GM12801 (cell line): ENCODE measurements at regions not wholly inside any gene's neighbourhood (a gene's known extent, or its start where the extent isn't known, plus 50 kb on each side); places are given as distances from the start of the nearest gene placed in this dataset.

Experiments
- TF ChIP-seq, protein P1 (sequence below): IDR thresholded peaks from one replicate; pipeline ENCODE4 v1.5.1; 2011; ENCODE audit warnings: control low read depth; ENCODE audit not compliant: insufficient read length; ENCODE audit errors: extremely low read depth

DNA sequence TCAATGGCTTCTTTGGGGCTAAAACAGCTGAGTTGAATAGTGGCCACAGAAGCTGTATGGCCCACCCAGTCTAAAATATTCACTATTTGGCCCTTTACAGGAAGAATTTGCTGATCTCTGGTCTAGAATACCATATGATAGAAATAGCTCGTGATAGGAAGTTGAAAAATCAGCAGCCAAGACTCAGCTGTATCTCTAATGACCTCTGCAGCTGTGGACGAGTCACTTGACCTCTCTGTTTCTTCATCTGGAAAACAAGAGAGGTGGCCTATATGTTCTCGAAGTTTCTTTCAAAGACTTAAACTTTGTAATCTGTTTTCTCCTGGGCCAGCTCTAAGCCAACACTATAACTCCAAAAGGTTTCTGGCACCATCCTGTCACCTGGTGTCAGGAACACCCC lies 129.2 kb downstream of the ZBTB18 start:
- TF ChIP-seq, protein P1, sequence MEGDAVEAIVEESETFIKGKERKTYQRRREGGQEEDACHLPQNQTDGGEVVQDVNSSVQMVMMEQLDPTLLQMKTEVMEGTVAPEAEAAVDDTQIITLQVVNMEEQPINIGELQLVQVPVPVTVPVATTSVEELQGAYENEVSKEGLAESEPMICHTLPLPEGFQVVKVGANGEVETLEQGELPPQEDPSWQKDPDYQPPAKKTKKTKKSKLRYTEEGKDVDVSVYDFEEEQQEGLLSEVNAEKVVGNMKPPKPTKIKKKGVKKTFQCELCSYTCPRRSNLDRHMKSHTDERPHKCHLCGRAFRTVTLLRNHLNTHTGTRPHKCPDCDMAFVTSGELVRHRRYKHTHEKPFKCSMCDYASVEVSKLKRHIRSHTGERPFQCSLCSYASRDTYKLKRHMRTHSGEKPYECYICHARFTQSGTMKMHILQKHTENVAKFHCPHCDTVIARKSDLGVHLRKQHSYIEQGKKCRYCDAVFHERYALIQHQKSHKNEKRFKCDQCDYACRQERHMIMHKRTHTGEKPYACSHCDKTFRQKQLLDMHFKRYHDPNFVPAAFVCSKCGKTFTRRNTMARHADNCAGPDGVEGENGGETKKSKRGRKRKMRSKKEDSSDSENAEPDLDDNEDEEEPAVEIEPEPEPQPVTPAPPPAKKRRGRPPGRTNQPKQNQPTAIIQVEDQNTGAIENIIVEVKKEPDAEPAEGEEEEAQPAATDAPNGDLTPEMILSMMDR: no peak

DNA sequence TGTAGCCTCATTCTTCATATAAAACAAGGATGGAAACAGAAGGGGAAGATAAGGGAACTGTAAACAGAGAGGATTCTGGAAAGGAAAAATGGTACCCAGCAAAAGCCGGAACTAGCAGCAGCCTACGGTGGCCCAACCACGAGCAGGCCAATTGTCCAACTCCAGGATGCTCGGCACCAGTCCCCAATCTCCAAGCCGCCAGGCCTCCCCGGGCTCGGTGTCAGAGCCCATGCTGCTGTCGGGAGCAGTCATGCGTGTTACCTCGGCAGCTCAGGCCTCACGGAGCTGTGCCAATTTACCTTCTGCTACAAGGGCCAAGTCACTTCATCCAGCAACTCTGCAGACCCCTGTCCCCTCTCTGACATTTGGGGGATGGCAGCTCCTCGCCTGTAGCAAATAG lies 130.8 kb downstream of the ZBTB18 start:
- TF ChIP-seq, protein P1: no peak

DNA sequence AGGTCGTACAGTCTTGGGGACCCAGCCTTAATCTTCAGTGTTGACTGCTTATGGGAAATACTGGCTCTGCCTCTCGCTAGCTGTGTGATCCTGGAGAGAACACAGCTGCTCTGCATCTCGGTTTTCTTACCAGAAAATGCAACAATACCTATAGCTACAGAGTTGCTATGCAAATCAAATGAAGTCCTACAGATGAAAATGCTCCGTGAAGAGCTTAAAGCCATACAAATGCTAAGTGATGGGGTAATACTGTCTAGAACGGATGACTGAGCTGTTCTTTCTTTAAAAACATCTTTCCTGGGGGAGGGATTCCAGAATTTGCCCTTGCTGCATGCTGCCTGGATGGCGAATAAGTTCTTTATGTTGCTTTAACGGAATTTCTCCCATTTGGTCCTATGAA lies 132.0 kb downstream of the ZBTB18 start:
- TF ChIP-seq, protein P1: no peak

DNA sequence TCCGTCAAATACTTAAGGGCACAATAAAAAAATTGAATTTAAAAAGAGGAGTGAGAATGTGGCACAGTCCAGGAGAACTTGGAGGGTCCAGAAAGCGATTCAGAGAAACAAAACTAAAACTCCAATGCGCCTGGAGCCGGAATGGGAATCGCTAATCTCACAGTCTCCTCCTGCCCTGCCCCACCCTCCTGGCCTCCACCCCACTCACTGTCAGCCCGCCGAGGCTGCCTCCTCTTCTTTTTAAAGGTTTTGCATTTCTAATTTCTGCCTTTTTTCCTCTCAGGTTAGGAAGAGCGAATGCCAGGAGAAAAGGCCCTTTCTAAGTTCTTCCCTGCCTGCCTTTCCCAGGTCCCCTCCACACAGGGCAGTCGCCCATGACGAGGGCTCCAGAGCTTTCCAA lies 135.3 kb downstream of the ZBTB18 start:
- TF ChIP-seq, protein P1: no peak

DNA sequence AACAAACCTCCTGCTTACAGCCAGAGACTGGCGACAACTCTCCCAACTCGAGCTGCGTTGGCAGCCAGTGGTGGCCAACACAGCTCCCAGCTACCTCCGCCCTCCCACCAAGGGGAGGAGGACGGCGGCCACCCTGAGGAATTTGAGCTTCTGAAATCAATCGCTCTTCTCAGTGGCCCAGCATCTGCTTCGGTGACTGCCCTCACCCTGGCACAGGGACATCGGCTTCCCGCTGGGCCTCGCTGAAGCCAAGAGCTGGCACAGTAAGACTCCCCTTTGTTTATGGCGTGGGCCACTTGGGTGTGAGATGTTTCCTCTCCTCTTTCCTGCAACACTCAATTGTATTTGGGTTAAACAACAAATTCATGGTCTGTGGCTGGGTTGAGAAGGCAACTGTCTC lies 136.2 kb downstream of the ZBTB18 start:
- TF ChIP-seq, protein P1: no peak

DNA sequence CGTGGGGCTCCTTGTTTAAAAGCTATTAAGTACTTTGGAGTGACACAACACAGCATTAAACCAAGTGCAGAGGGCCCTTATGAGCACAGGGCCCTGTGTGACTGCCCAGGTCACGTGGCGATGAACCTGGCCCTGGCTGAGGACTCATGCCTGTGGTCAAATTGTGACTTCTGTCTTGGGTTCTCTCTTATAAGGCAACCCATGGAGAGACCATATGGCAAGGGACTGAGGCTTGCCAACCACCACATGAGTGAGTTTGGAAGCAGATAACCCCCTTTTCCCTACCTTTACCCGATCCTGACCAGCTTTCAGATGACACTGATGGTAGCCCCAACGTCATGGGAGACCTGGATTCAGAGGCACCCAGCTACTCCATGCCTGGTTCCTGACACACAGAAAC lies 140.5 kb downstream of the ZBTB18 start:
- TF ChIP-seq, protein P1: no peak

DNA sequence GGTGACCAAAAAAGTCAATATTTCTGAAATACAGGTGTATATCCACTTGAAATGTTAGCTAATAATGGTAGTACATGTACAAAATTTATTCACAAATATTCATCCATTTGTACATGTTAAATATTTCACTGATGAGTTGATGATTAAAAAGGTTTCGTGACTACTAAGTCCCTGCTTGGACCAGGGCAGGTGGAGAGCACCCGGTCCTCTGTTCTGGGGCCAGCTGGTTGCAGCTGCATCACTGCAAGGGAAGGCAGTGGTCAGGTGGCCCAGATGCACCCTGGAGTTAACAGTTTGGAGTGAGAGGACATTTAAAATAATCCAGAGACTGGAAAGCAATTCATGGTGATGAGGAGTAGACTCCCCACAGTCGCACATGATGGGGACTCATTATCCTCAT lies 141.2 kb downstream of the ZBTB18 start:
- TF ChIP-seq, protein P1: no peak
